ENCODE measurements at regions not wholly inside any gene's neighbourhood (a gene's known extent, or its start where the extent isn't known, plus 50 kb on each side); places are given as distances from the start of the nearest gene placed in this dataset.
"Not testable (repeated sequence)": the region's sequence is repeated elsewhere in the genome, so short reads cannot be mapped to it uniquely, and the experiment has no call there.

DNA sequence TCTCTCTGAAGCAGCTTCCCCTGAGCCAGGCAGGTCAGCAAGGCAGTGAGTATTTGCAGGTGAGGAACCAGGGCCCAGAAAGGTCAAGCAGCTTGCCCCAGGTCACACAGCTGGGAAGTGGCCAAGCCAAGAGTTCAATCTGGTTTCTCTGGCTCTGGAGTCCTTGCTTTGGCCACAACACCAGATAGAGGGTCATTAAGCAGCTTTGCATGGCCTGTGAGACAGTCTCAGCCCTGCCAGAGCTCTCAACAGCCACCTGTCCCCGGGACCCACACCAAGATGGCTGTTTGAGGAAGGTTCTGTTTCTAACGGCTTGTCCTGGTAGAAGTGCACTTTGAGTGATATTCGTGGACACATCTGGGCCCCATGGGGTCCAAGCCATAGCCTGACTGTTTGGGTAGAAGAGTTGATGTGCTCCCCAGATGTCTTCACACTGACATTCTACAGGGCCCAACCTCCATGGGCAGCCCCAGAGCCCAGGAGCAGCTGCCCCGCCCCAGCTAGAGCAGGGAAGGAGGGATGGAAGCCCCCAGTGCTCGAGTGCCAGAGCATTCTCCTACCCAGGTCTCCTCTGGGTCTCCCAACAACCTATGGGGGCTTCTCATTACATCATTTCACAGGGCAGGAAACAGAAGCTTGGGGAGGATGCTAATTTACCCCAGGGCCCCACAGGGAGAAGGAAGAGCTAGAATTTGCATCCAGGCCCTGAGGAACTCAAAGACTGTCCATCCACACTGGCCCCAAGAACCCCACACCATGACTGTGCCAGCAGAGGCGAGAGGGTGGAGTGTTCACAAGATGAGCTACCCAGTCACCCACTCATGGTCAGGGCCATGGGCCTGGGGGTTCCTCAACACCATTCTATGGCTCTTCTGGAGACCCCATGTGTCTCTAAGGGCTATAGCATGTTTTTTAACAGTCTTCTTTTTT, 107.3 kb upstream of the CDH5 start:
- H3K4me1 Mint-ChIP-seq (ENCODE audit: low read depth), result no peaks in the 10 kb centered on the region
- no peaks in the 10 kb centered on the region for H3K36me3 Mint-ChIP-seq (ENCODE audit: low read depth)
- H3K27me3 Mint-ChIP-seq (ENCODE audit: insufficient read depth), result peaks cover 2% of the 10 kb centered on the region
- no peaks in the 10 kb centered on the region for H3K9me3 Mint-ChIP-seq
- no peak for DNase-seq (ENCODE audit: low spot score)
- intact Hi-C loops (cut with micrococcal nuclease), result no loop called here
- no peak overlapping the region for H3K27ac Mint-ChIP-seq
- H3K4me3 Mint-ChIP-seq, result no peak overlapping the region

DNA sequence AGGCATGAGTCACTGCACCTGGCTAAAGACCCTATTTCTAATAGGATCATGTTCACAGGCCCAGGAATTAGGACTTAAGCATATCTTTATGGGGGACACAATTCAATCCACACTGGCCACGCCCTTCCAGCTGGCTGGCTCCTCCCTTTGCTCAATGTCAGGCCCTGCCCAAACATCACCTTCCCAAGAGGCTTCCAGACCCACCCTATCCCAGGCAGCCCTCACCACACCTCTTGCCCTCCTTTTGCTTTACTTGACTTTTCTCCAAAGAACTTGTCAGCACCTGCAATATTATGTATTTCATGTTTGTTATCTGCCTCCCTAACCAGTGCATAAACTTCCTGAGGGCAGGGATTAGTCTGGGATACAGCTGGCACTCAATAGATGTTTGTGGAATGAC, 109.6 kb upstream of the CDH5 start:
- no peak overlapping the region for H3K27ac Mint-ChIP-seq
- H3K4me3 Mint-ChIP-seq, result no peak overlapping the region
- H3K27me3 Mint-ChIP-seq (ENCODE audit: insufficient read depth), result peaks cover 5% of the 10 kb centered on the region
- no peaks in the 10 kb centered on the region for H3K4me1 Mint-ChIP-seq (ENCODE audit: low read depth)
- intact Hi-C loops (cut with micrococcal nuclease), result no loop called here
- no peaks in the 10 kb centered on the region for H3K9me3 Mint-ChIP-seq
- no peaks in the 10 kb centered on the region for H3K36me3 Mint-ChIP-seq (ENCODE audit: low read depth)
- DNase-seq (ENCODE audit: low spot score), result no peak

- no peaks in the 10 kb centered on the region for H3K9me3 Mint-ChIP-seq
- intact Hi-C loops (cut with micrococcal nuclease), result no loop called here
- no peak overlapping the region for H3K4me3 Mint-ChIP-seq
- peaks cover 5% of the 10 kb centered on the region for H3K27me3 Mint-ChIP-seq (ENCODE audit: insufficient read depth)
- no peak overlapping the region for H3K27ac Mint-ChIP-seq
- DNase-seq (ENCODE audit: low spot score), result no peak
- no peaks in the 10 kb centered on the region for H3K4me1 Mint-ChIP-seq (ENCODE audit: low read depth)
- no peaks in the 10 kb centered on the region for H3K36me3 Mint-ChIP-seq (ENCODE audit: low read depth)
Measured at GRCh38 chr16:66255647-66256046, 110.8 kb upstream of the CDH5 start.

DNA sequence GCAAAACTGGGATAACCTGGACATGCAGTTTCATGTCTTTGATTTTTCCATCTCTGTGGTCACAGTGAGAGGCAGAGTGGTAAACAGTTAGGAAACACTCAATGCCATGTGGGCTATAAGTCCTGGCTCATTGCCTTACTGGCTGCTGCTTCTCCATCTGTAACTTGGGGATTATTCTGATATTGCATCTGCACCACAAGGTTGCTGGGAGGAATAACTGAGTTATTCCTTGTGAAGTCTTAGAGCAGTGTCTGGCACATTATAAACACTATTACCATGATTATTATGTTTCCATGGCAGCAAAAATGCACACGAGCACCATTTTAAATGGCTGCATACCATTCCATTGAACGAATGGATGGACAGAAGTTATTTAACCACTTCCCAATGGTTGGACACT, 111.7 kb upstream of the CDH5 start:
- no peak for DNase-seq (ENCODE audit: low spot score)
- H3K27me3 Mint-ChIP-seq (ENCODE audit: insufficient read depth), result peaks cover 5% of the 10 kb centered on the region
- no peaks in the 10 kb centered on the region for H3K9me3 Mint-ChIP-seq
- intact Hi-C loops (cut with micrococcal nuclease), result no loop called here
- no peaks in the 10 kb centered on the region for H3K36me3 Mint-ChIP-seq (ENCODE audit: low read depth)
- no peak overlapping the region for H3K27ac Mint-ChIP-seq
- no peaks in the 10 kb centered on the region for H3K4me1 Mint-ChIP-seq (ENCODE audit: low read depth)
- no peak overlapping the region for H3K4me3 Mint-ChIP-seq

GRCh38 chr16:66254106-66254505, 112.4 kb upstream of the CDH5 start:
- Mint-ChIP-seq H3K27me3 (ENCODE audit: insufficient read depth) (peaks cover 5% of the 10 kb centered on the region), H3K4me3 (no peak overlapping the region), H3K9me3 (no peaks in the 10 kb centered on the region), H3K27ac (no peak overlapping the region), H3K4me1 (ENCODE audit: low read depth) (no peaks in the 10 kb centered on the region), H3K36me3 (ENCODE audit: low read depth) (no peaks in the 10 kb centered on the region)
- no peak for DNase-seq (ENCODE audit: low spot score)
- intact Hi-C loops (cut with micrococcal nuclease), result no loop called here

GRCh38 chr16:66251476-66252160, 114.9 kb upstream of the CDH5 start:
- intact Hi-C loops (cut with micrococcal nuclease), result no loop called here
- Mint-ChIP-seq H3K4me1 (ENCODE audit: low read depth) (no peaks in the 10 kb centered on the region), H3K4me3 (no peak overlapping the region), H3K9me3 (no peaks in the 10 kb centered on the region), H3K27me3 (ENCODE audit: insufficient read depth) (peaks cover 5% of the 10 kb centered on the region), H3K36me3 (ENCODE audit: low read depth) (no peaks in the 10 kb centered on the region), H3K27ac (no peak overlapping the region)
- DNase-seq (ENCODE audit: low spot score), result no peak

GRCh38 chr16:66250686-66251431, 115.6 kb upstream of the CDH5 start:
- intact Hi-C loops (cut with micrococcal nuclease), result no loop called here
- Mint-ChIP-seq H3K27ac (no peak overlapping the region), H3K36me3 (ENCODE audit: low read depth) (no peaks in the 10 kb centered on the region), H3K27me3 (ENCODE audit: insufficient read depth) (peaks cover 5% of the 10 kb centered on the region), H3K4me3 (no peak overlapping the region), H3K4me1 (ENCODE audit: low read depth) (no peaks in the 10 kb centered on the region), H3K9me3 (no peaks in the 10 kb centered on the region)
- DNase-seq (ENCODE audit: low spot score), result no peak

GRCh38 chr16:66247516-66248481, 118.7 kb upstream of the CDH5 start:
- no peaks in the 10 kb centered on the region for H3K27me3 Mint-ChIP-seq (ENCODE audit: insufficient read depth)
- no peak for DNase-seq (ENCODE audit: low spot score)
- intact Hi-C loops (cut with micrococcal nuclease), result no loop called here
- no peaks in the 10 kb centered on the region for H3K4me1 Mint-ChIP-seq (ENCODE audit: low read depth)
- H3K4me3 Mint-ChIP-seq, result no peak overlapping the region
- no peaks in the 10 kb centered on the region for H3K9me3 Mint-ChIP-seq
- no peak overlapping the region for H3K27ac Mint-ChIP-seq
- H3K36me3 Mint-ChIP-seq (ENCODE audit: low read depth), result no peaks in the 10 kb centered on the region

DNA sequence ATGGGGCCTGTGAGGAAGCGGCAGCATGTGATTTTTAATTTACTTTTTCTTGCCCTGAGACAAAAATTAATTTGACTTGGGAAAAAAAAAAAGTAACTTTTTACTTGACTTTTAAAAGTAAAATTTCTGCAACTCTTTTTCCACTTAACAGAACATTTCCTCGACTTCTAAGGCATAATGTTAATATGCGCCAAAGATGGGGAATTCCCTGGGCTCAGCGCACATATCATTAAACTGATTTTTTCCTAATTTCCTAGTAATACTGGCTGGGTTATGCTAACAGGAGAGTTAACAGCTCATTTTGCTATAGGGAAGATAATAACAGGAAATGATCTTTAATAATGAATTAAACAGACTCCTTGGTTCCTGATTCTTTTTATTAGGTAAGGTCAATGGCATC, 120.6 kb upstream of the CDH5 start:
- no peak overlapping the region for H3K4me3 Mint-ChIP-seq
- intact Hi-C loops (cut with micrococcal nuclease), result no loop called here
- no peaks in the 10 kb centered on the region for H3K36me3 Mint-ChIP-seq (ENCODE audit: low read depth)
- H3K4me1 Mint-ChIP-seq (ENCODE audit: low read depth), result no peaks in the 10 kb centered on the region
- no peaks in the 10 kb centered on the region for H3K9me3 Mint-ChIP-seq
- no peaks in the 10 kb centered on the region for H3K27me3 Mint-ChIP-seq (ENCODE audit: insufficient read depth)
- DNase-seq (ENCODE audit: low spot score), result no peak
- H3K27ac Mint-ChIP-seq, result no peak overlapping the region

DNA sequence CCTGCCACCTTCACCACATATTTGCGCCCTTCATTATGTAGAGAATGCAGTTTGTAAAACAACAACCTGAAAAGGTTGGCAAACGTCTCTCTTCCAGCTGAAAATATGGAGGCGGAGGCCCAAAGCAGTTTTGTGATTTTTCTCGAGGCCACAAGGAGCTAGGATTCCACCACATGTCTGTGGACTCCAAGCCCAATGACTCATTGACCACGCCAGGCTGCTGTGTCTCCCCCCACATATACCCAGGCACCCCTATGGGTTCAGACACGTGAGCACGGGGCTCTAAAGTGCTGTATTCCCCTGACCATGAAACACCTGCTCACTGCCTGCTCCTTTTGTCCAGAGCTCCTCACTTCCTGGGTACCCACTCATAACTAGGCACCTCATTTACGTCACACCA, 121.4 kb upstream of the CDH5 start:
- no peak overlapping the region for H3K27ac Mint-ChIP-seq

DNA sequence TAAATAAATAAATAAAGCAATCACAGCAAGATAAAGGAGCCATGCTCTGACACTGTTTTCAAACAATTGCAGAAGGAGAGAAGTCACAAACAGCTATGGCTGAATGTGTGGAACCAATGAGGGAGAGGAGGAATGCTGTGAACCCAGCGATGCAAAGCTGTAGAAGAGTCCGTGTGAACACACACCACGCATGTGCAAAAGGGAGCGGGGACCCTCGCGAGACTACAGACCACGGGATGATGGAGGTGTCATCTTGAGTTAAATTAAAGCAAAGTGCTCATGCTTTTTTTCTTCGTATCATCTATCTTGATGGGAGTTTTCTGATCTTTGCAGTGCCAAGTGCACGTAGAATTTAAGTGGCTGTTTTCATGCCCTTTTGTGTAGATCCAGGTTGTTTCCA, 123.8 kb upstream of the CDH5 start:
- no peak overlapping the region for H3K27ac Mint-ChIP-seq
- no peak for DNase-seq (ENCODE audit: low spot score)
- H3K4me3 Mint-ChIP-seq, result no peak overlapping the region
- intact Hi-C loops (cut with micrococcal nuclease), result no loop called here
- H3K36me3 Mint-ChIP-seq (ENCODE audit: low read depth), result no peaks in the 10 kb centered on the region
- H3K4me1 Mint-ChIP-seq (ENCODE audit: low read depth), result no peaks in the 10 kb centered on the region
- no peaks in the 10 kb centered on the region for H3K27me3 Mint-ChIP-seq (ENCODE audit: insufficient read depth)
- no peaks in the 10 kb centered on the region for H3K9me3 Mint-ChIP-seq

More for the DNA sequence above, 121.4 kb upstream of the CDH5 start:
- no peaks in the 10 kb centered on the region for H3K36me3 Mint-ChIP-seq (ENCODE audit: low read depth)
- H3K9me3 Mint-ChIP-seq, result no peaks in the 10 kb centered on the region
- no peaks in the 10 kb centered on the region for H3K4me1 Mint-ChIP-seq (ENCODE audit: low read depth)
- H3K4me3 Mint-ChIP-seq, result no peak overlapping the region
- DNase-seq (ENCODE audit: low spot score), result no peak
- H3K27me3 Mint-ChIP-seq (ENCODE audit: insufficient read depth), result no peaks in the 10 kb centered on the region
- intact Hi-C loops (cut with micrococcal nuclease), result no loop called here

DNA sequence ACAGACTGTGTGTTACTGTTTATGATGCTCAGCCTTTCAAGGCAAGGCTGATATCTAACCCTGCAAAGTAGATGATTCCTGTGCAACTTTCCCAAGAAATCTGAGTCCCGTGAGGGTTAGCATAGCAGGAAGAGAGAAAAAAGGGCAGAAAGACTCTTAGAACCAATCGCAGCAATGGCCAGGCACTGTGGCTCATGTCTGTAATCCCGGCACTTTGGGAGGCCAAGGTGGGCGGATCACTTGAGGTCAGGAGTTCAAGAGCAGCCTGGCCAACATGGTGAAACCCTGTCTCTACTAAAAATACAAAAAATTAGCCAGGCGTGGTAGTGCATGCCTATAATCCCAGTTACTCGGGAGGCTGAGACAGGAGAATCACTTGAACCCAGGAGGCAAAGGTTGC, 124.3 kb upstream of the CDH5 start:
- DNase-seq (ENCODE audit: low spot score); H3K9me3 Mint-ChIP-seq; H3K4me3 Mint-ChIP-seq; H3K27ac Mint-ChIP-seq; intact Hi-C loops (cut with micrococcal nuclease); H3K27me3 Mint-ChIP-seq (ENCODE audit: insufficient read depth); H3K4me1 Mint-ChIP-seq (ENCODE audit: low read depth); H3K36me3 Mint-ChIP-seq (ENCODE audit: low read depth): not testable (repeated sequence)
